Right kidney (tissue), 1 donor: ENCODE measurements at regions not wholly inside any gene's neighbourhood (a gene's known extent, or its start where the extent isn't known, plus 50 kb on each side); places are given as distances from the start of the nearest gene placed in this dataset.
"Not testable (repeated sequence)": the region's sequence is repeated elsewhere in the genome, so short reads cannot be mapped to it uniquely, and the experiment has no call there.

Source experiments
- DNase-seq: peaks from one replicate; pipeline ENCODE4 v3.0.0-alpha.2; 2016

DNA sequence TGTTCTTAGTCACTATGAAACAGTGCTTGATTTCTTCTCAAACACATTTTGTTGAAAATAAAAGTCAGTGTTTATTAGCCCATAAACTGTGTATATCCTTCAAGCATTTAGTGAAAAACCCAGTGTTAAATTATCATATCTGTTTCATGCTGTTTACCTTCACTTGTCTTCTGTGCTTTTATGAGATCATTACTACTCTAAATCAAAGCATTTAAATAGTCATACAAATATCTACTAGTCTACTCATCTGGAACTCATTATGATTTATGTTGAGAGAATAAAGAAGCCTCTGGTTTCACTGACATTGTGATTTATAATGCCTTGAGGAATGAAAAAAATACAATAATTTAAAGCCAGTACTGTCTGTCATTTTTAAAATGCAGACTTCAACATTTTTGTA lies 366.5 kb downstream of the SLCO4C1 start:
- DNase-seq, result no peak

DNA sequence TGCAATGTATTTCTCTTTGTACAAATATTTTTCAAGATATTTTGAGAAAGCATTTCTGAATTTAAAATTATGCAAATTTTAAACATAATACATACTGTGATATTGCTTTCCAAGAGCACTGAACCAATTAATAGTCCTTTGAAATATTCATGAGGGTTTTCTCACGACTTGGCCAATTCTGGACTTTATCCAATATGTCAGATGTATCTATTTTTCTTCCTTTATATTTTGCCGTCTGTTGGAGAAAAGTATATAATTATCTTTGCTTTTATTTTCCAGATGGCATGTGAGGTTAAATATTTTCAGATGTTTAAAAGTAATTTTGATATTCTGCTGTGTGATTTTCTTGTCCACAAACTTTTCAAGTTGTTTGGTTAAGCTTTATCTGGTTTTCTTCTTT lies 378.9 kb downstream of the SLCO4C1 start:
- DNase-seq, result no peak

- no peak for DNase-seq
Measured at GRCh38 chr5:101915554-101915953, 380.5 kb downstream of the SLCO4C1 start.

GRCh38 chr5:101904736-101905135 lies 391.3 kb downstream of the SLCO4C1 start:
- DNase-seq, result no peak

DNA sequence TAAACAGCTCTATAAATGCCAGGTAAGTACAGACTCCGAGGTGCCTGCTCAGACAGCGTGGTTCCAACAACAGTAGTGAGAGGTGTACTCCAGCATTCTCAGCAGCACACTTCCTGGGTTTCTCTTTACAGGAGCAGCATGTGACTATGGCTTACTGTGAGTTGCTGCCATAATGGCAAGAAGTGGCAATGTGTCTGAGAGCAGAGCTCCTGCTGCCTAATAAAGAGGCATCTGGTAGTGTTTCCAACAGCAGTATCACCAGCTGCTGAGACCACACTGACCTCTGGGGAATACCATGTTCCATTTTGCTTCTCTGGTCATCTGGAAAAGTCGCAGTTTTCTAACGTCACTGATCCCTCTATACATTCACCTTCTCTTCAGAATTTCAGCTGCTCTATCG lies 398.2 kb downstream of the SLCO4C1 start:
- DNase-seq, result no peak

DNA sequence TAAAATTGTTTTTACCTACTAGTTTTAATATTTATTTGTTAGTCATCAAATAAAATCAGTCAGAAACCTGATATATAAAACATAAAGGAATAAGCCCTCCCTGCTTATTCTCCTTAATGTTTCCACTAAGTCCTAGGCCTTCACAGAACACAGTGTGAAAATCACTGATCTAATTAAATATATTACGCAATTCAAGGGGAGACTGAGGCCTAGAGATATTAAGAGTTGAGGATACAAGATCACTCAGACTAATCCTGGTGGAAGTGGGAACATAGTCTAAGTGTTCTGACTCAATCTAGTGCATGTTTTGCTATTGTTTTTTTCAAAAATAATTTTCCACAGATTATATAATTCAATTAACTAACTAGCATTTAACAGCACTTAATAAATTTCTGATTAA lies 401.1 kb downstream of the SLCO4C1 start:
- DNase-seq, result no peak

DNA sequence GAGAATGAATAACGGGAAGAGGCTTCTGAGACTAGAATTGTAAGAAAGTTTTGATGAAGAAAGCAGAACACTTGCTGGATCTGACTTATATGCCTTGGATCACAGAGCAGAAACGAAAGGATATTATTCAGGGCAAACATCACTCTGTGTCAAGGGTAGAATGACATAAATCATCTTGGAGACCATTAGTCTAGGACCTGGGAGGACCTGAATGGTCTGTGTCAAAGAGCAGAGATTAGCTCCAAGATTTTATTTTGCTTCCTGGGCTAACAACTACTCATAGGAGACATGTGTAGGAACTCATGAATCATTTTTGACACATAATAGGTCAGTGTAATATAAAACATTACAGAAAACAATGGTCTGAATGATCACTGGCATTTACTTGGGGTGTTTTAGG lies 417.9 kb downstream of the SLCO4C1 start:
- no peak for DNase-seq

DNA sequence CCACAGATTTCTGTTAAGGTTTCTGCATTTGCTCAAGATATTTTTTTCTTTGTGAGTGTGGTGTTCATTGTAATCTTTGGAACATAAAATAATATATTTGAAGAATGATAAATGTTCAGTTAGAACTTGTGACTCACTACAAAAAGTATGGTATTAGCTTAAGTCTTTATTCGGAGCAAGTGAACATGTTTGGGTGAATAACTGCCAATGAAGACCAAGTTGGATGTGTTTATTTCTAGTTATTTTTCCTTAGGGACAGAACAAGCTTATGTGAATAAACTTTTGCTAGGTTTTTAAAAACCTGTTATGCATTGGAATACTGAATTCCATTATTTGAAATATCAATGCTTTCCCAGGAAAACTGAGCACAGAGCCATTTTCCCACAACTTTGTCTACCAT lies 418.6 kb downstream of the SLCO4C1 start:
- DNase-seq, result no peak

DNA sequence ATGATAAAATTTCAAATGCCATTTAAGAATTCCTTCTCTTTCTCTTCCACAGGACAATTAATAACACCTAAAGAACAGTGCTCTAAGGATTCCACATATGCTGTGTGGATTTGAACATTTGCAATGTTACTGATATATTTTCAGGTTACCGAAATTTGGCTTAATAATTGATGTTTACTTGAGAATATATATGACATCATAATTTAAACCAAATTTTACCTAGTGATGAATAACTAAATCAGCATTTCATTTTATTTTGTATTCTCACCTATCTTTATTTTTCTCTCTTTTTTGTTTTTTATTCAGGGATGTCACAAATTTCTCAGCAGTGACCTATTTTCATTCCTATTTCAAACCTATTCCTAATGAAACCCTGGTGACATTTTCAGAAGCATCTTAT lies 429.6 kb downstream of the SLCO4C1 start:
- no peak for DNase-seq

DNA sequence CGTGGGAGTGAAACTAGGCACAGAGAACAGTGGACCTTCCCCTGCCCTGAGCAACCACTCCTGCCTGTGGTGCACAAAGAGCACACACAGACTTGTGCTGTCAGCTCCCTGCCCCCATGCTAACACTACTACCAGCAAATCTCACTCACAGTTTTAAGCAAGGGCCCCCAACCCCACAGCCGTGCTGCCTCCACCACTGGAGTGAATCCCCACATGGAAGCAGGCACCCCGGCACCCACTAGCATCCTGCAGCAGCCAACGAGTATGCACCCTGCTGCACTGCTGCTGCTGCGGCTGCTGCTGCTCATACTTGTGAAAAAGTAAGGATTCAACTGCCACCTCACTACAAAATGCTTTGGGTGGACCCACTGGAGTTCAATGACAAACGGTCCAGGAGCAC lies 435.5 kb downstream of the SLCO4C1 start:
- no peak for DNase-seq

DNA sequence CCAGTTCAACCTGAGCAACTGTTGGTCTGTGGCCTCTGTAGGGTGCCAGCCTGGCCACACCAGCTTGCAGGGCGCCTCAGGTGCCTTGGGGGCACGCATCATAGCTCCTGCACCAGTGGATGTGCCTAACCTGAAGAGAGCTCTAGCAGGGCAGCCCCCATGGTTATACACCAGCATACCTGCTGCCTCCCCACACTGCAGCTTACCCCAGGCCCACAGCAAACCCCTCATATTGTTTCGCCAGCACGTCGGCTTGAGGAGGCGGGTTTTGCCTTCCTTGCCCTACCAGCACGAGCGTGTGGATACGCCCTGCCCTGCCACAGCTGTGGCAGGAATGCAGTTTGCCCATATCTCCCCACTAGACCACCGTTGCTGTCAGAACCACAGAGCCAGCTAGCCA lies 435.9 kb downstream of the SLCO4C1 start:
- DNase-seq, result no peak

DNA sequence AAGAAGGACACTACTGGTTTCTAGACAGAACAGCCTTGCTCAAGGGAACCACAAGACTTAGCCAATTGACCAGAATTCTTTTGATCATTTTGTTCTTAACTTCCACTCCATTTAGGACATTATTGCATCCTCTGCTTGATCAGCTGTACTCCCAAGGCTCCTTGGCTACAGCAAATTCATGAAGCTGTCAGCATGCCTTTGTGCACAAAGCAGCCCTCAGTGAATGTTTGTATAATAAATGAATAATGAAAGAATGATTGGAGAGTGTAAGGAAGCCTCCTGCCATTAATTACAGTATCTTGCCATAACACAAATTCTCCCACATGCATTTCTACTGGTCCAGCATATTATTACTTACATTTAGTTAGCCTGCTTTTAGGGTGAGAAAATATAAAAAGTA lies 449.6 kb downstream of the SLCO4C1 start:
- no peak for DNase-seq

DNA sequence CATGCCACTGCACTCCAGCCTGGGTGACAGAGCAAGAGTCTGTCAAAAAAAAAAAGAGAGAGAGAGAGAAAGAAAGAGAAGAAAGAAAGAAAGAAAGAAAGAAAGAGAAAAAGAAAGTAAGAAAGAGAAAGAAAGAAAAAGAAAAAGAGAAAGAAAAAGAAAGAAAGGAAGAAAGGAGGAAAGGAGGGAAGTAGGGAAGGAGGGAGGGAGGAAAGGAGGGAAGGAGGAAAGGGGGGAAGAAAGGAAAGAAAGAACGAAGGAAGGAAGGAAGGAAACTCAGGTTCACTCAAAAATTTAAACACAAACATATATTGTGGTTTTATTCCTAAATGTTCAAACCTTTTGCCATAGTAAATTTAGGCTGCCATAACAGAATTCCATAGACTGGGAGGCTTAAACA lies 453.0 kb downstream of the SLCO4C1 start:
- DNase-seq, result no peak

DNA sequence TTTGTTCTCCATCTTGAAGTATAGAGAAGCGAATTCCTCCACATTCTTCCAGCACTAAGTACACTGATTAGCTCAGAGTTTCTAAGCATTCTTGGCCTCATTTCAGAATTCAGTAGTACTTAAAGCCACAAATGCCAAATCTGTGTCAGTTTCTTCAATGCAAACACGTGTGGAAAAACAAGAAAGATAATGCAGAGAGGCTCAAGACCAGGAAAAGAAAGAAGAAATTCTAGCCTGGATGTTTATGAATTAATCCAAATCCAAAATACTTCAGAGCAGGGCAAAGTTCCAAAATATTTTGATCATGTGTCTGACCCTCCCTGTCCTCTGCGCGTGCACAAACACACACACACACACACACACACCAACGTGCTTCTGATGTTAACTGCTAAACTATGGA lies 457.6 kb downstream of the SLCO4C1 start:
- no peak for DNase-seq

GRCh38 chr5:101829255-101829654 lies 466.8 kb downstream of the SLCO4C1 start:
- DNase-seq, result no peak

DNA sequence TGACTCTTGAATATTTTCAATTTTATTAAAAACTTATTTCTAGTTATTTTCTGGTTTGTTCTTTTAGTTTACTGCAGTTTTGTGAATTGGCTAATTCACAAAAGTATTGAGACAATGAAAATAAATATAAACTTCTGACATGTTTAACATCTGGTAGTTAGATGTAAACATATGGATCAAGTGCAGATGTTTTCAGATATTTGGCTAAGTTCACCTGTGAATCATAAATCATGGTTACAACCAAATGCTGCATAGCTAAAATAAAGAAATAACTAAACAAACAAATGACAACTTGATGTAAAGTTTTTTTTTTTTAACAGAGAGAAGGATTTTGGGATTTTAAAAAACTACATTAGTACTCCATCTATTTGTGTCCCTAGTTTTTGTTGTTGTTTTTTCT lies 484.6 kb downstream of the SLCO4C1 start:
- no peak for DNase-seq

- no peak for DNase-seq
Measured at GRCh38 chr5:101806410-101806809, 489.7 kb downstream of the SLCO4C1 start.

GRCh38 chr5:101796427-101796826 lies 499.7 kb downstream of the SLCO4C1 start:
- DNase-seq, result no peak

GRCh38 chr5:101788797-101789196 lies 507.3 kb downstream of the SLCO4C1 start:
- no peak for DNase-seq

GRCh38 chr5:101785090-101785489 lies 511.0 kb downstream of the SLCO4C1 start:
- DNase-seq, result no peak

DNA sequence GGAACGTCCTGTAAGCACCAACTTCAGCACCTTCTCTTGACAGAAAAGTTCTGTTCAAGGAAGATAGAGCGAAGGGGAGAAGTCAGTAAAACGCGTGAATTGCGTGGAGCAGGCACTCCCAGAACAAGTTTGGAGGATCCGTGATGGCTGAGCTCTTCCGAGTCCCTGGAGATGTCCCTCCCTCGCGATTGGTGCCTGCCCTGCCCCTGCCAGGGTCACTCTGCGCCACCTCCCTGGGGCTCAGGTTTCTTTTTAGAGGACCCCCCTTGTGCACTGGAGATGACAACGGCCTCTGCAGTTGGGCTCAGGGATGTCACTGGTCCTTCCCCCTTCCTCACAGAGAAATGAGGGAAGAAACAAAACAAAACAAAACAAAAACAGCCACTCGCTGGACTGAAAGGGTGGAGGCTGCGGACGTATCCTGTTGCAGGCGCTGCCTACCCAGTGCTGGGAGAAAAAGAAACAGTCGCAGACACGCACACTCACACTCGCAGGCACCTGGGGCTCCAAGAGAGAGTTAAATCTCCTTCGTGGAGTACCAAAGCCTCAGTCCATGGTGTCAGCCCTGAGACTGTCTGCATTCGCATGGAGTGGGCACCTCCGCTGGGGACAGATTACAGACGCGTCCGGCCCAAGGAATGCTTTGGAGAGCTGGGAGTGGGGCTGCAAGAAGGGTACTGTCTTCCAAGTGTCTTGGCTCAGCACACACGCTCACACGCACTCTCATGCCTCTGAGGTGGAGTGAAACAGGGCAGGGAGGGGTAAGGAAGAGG lies 512.7 kb downstream of the SLCO4C1 start:
- DNase-seq, result peak; percentile 54

GRCh38 chr5:101782352-101783103 lies 513.6 kb downstream of the SLCO4C1 start:
- no peak for DNase-seq

DNA sequence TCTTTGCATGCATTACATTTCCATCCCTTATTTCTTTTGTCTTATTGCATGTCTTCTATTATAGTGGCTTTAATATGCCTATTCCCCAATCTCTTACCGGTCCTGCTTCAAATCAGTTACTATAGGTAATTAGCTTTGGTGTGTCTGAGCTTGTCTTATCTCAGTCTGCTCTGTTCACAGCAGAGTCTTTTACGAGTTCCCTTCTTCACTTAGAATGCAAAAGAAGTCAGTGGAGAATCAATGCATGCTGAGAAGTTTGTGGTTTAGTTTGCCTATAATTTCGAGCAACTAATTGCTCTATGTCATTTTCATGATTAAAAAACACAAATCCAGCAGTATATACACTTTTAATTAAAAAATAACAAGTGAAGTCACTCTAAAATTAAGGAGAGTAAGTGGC lies 545.0 kb downstream of the SLCO4C1 start:
- no peak for DNase-seq

- DNase-seq, result not testable (repeated sequence)
Measured at GRCh38 chr5:101743000-101743399, 553.1 kb downstream of the SLCO4C1 start.
